WERI-Rb-1 (cell line): ENCODE measurements at regions not wholly inside any gene's neighbourhood (a gene's known extent, or its start where the extent isn't known, plus 50 kb on each side); places are given as distances from the start of the nearest gene placed in this dataset.
"Not testable (repeated sequence)": the region's sequence is repeated elsewhere in the genome, so short reads cannot be mapped to it uniquely, and the experiment has no call there.

Experiments
- DNase-seq: peaks from one replicate; pipeline ENCODE4 v3.0.0-alpha.2; 2020
- H3K27ac ChIP-seq: fragments of 250-450 bp; sonication (Bioruptor Pico); 2 replicates; pipeline ENCODE4 v1.5.1; 2020; ENCODE audit warnings: mild to moderate bottlenecking, moderate library complexity
- H3K27me3 ChIP-seq: fragments of 250-450 bp; sonication (Bioruptor Pico); 2 replicates; pipeline ENCODE4 v1.5.1; 2021; ENCODE audit warnings: mild to moderate bottlenecking, low read depth, moderate library complexity; ENCODE audit not compliant: insufficient read depth, severe bottlenecking
- H3K36me3 ChIP-seq: fragments of 250-450 bp; sonication (Bioruptor Pico); 2 replicates; pipeline ENCODE4 v1.5.1; 2020; ENCODE audit warnings: mild to moderate bottlenecking, moderate library complexity
- H3K4me3 ChIP-seq: 2 replicates; pipeline ENCODE4 v1.5.1; 2011; ENCODE audit warnings: low read depth, mild to moderate bottlenecking, control low read depth, low read length
- H3K9me3 ChIP-seq: fragments of 250-450 bp; sonication (Bioruptor Pico); 2 replicates; pipeline ENCODE4 v1.5.1; 2021; ENCODE audit warnings: mild to moderate bottlenecking, moderate library complexity; ENCODE audit not compliant: severe bottlenecking
- TF ChIP-seq, protein P1 (sequence below): IDR thresholded peaks from 2 replicates; pipeline ENCODE4 v1.5.1; 2011; ENCODE audit warnings: low read depth, mild to moderate bottlenecking, control low read depth, inconsistent platforms, low read length

GRCh38 chr15:84094720-84095119 lies 140.9 kb upstream of the GOLGA6L4 start:
- not testable (repeated sequence) for H3K9me3 ChIP-seq, H3K36me3 ChIP-seq, DNase-seq, H3K4me3 ChIP-seq, H3K27ac ChIP-seq, H3K27me3 ChIP-seq

- not testable (repeated sequence) for H3K27me3 ChIP-seq, H3K36me3 ChIP-seq, DNase-seq, H3K4me3 ChIP-seq, H3K27ac ChIP-seq, H3K9me3 ChIP-seq
These were observed 138.5 kb upstream of the GOLGA6L4 start for GRCh38 chr15:84097053-84097452.

- H3K36me3 ChIP-seq = no peaks in the 10 kb centered on the region
- no peak overlapping the region for H3K4me3 ChIP-seq
- no peaks in the 10 kb centered on the region for H3K9me3 ChIP-seq
- no peaks in the 10 kb centered on the region for H3K27me3 ChIP-seq
- TF ChIP-seq, protein P1, sequence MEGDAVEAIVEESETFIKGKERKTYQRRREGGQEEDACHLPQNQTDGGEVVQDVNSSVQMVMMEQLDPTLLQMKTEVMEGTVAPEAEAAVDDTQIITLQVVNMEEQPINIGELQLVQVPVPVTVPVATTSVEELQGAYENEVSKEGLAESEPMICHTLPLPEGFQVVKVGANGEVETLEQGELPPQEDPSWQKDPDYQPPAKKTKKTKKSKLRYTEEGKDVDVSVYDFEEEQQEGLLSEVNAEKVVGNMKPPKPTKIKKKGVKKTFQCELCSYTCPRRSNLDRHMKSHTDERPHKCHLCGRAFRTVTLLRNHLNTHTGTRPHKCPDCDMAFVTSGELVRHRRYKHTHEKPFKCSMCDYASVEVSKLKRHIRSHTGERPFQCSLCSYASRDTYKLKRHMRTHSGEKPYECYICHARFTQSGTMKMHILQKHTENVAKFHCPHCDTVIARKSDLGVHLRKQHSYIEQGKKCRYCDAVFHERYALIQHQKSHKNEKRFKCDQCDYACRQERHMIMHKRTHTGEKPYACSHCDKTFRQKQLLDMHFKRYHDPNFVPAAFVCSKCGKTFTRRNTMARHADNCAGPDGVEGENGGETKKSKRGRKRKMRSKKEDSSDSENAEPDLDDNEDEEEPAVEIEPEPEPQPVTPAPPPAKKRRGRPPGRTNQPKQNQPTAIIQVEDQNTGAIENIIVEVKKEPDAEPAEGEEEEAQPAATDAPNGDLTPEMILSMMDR = no peak
- no peak overlapping the region for H3K27ac ChIP-seq
- no peak for DNase-seq
These were observed 137.0 kb upstream of the GOLGA6L4 start for GRCh38 chr15:84098604-84099003.

GRCh38 chr15:84099181-84099580 lies 136.4 kb upstream of the GOLGA6L4 start:
- Histone ChIP-seq H3K27me3 (no peaks in the 10 kb centered on the region), H3K27ac (no peak overlapping the region), H3K36me3 (no peaks in the 10 kb centered on the region), H3K4me3 (no peak overlapping the region), H3K9me3 (no peaks in the 10 kb centered on the region)
- DNase-seq = no peak
- TF ChIP-seq, protein P1 = no peak

DNA sequence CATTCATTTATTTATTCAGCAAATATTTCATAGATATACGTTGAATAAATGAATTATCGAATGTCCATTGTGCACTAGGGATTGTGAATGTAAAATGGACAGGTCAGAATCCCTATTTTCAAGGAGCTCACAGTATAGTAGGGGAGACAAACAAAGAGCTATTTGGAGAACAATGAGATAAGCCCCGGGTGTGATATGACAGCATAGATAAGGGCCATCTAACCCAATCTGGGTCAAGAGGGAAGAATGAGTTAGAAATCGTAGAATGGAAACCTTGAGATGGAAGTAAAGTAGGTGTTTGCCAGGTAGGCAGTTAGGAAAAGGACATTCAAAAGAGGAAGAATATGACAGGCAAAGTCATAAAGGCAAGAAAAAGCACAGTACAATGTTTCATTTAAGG lies 132.2 kb upstream of the GOLGA6L4 start:
- no peak for DNase-seq
- Histone ChIP-seq H3K27me3 (no peaks in the 10 kb centered on the region), H3K36me3 (no peaks in the 10 kb centered on the region), H3K4me3 (no peak overlapping the region), H3K9me3 (no peaks in the 10 kb centered on the region), H3K27ac (no peak overlapping the region)
- TF ChIP-seq, protein P1 = no peak

DNA sequence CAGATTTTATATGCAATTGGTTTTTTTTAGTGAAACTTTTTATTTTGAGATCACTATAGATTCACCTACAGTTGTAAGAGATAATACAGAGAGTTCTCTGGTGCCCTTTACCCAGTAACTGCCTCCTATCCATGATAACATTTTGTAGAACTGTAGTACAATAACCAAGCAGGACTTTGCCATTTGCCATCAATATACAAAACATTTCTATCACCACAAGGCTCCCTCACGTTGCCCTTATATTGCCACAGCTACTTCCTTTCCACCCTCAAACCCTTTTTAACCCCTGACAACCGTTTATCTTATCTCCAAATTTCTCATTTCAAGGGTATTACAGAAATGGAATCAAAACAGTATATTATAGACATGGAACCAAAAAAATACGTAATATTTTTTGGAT lies 130.7 kb upstream of the GOLGA6L4 start:
- DNase-seq = no peak
- H3K27me3 ChIP-seq = no peaks in the 10 kb centered on the region
- no peak overlapping the region for H3K4me3 ChIP-seq
- H3K9me3 ChIP-seq = no peaks in the 10 kb centered on the region
- TF ChIP-seq, protein P1 = no peak
- H3K27ac ChIP-seq = no peak overlapping the region
- no peaks in the 10 kb centered on the region for H3K36me3 ChIP-seq

DNA sequence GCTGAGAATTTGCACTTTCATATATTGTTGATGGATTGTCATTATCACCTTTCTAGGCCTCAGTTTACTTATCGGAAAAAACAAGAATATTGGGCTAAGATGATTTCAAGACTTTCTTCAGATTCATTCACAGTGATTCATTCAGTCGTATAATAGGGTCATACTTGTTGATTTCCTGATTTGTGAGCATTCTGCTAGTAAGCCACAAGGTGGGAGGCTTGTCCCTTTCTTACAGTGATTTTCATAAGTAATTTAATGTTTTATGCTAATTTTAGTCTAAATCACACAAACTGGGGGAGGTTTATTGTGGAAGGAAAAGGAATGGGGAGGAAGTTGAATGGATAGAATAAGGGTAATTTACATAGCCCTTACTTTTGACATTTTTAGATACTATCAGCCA lies 126.8 kb upstream of the GOLGA6L4 start:
- no peak overlapping the region for H3K27ac ChIP-seq
- H3K36me3 ChIP-seq = no peaks in the 10 kb centered on the region
- no peak overlapping the region for H3K4me3 ChIP-seq
- TF ChIP-seq, protein P1 = no peak
- DNase-seq = no peak
- no peaks in the 10 kb centered on the region for H3K9me3 ChIP-seq
- no peaks in the 10 kb centered on the region for H3K27me3 ChIP-seq
